ENCODE measurements at regions not wholly inside any gene's neighbourhood (a gene's known extent, or its start where the extent isn't known, plus 50 kb on each side); places are given as distances from the start of the nearest gene placed in this dataset.

- H3K27ac ChIP-seq = no peak overlapping the region
- H3K27me3 ChIP-seq (replicated peaks; ENCODE audit: insufficient read depth) = no peaks in the 10 kb centered on the region
- H3K4me3 ChIP-seq = no peak overlapping the region
- no peaks in the 10 kb centered on the region for H3K36me3 ChIP-seq
- TF ChIP-seq CTCF (IDR thresholded peaks at IDR 0.05) = no peak
- no peak for DNase-seq (ENCODE audit: low spot score)
- H3K4me1 ChIP-seq (ENCODE audit: control insufficient read depth in 1 of 2, low read depth in 2 of 2) = peaks cover 23 to 46% of the 10 kb centered on the region in 2 donors
- no peak for ATAC-seq (ENCODE audit: insufficient number of reproducible peaks, low FRiP score, low read depth)
- no peaks in the 10 kb centered on the region for H3K9me3 ChIP-seq
Observed at GRCh38 chr15:87606971-87607370, 649.6 kb downstream of the NTRK3 start.

- Histone ChIP-seq H3K4me3 (no peak overlapping the region), H3K27ac (no peak overlapping the region), H3K27me3 (replicated peaks; ENCODE audit: insufficient read depth) (no peaks in the 10 kb centered on the region), H3K9me3 (no peaks in the 10 kb centered on the region), H3K36me3 (no peaks in the 10 kb centered on the region), H3K4me1 (ENCODE audit: control insufficient read depth in 1 of 2, low read depth in 2 of 2) (peaks cover 10 to 28% of the 10 kb centered on the region in 2 donors)
- DNase-seq (ENCODE audit: low spot score) (no peak), ATAC-seq (ENCODE audit: insufficient number of reproducible peaks, low FRiP score, low read depth) (no peak)
- TF ChIP-seq CTCF (IDR thresholded peaks at IDR 0.05) = no peak
Observed at GRCh38 chr15:87604857-87605446, 651.6 kb downstream of the NTRK3 start.

GRCh38 chr15:87602371-87602770 is 654.2 kb downstream of the NTRK3 start:
- H3K4me3 ChIP-seq = no peak overlapping the region
- H3K4me1 ChIP-seq (ENCODE audit: control insufficient read depth in 1 of 2, low read depth in 2 of 2) = peaks cover 0 to 8% of the 10 kb centered on the region in 2 donors
- DNase-seq (ENCODE audit: low spot score) (no peak), ATAC-seq (ENCODE audit: insufficient number of reproducible peaks, low FRiP score, low read depth) (no peak)
- no peaks in the 10 kb centered on the region for H3K36me3 ChIP-seq
- no peak overlapping the region for H3K27ac ChIP-seq
- TF ChIP-seq CTCF (IDR thresholded peaks at IDR 0.05) = no peak
- no peaks in the 10 kb centered on the region for H3K9me3 ChIP-seq
- H3K27me3 ChIP-seq (replicated peaks; ENCODE audit: insufficient read depth) = no peaks in the 10 kb centered on the region

- no peak for TF ChIP-seq CTCF (IDR thresholded peaks at IDR 0.05)
- no peaks in the 10 kb centered on the region for H3K27me3 ChIP-seq (replicated peaks; ENCODE audit: insufficient read depth)
- no peak overlapping the region for H3K27ac ChIP-seq
- H3K9me3 ChIP-seq = no peaks in the 10 kb centered on the region
- no peaks in the 10 kb centered on the region for H3K4me1 ChIP-seq (ENCODE audit: control insufficient read depth in 1 of 2, low read depth in 2 of 2)
- H3K4me3 ChIP-seq = no peak overlapping the region
- H3K36me3 ChIP-seq = no peaks in the 10 kb centered on the region
- ATAC-seq (ENCODE audit: insufficient number of reproducible peaks, low FRiP score, low read depth) (no peak), DNase-seq (ENCODE audit: low spot score) (no peak)
Observed at GRCh38 chr15:87599616-87600015, 656.9 kb downstream of the NTRK3 start.

GRCh38 chr15:87597346-87598052 is 659.0 kb downstream of the NTRK3 start:
- TF ChIP-seq CTCF (IDR thresholded peaks at IDR 0.05) = no peak

More at GRCh38 chr15:87597346-87598052, 659.0 kb downstream of the NTRK3 start:
- ATAC-seq (ENCODE audit: insufficient number of reproducible peaks, low FRiP score, low read depth) = no peak
- no peaks in the 10 kb centered on the region for H3K27me3 ChIP-seq (replicated peaks; ENCODE audit: insufficient read depth)
- no peaks in the 10 kb centered on the region for H3K4me1 ChIP-seq (ENCODE audit: control insufficient read depth in 1 of 2, low read depth in 2 of 2)
- H3K36me3 ChIP-seq = no peaks in the 10 kb centered on the region
- no peak overlapping the region for H3K27ac ChIP-seq
- DNase-seq (ENCODE audit: low spot score) = no peak
- no peak overlapping the region for H3K4me3 ChIP-seq
- no peaks in the 10 kb centered on the region for H3K9me3 ChIP-seq
